Liver (tissue), 7 donors: ENCODE measurements at regions not wholly inside any gene's neighbourhood (a gene's known extent, or its start where the extent isn't known, plus 50 kb on each side); places are given as distances from the start of the nearest gene placed in this dataset.

Source experiments
- DNase-seq: peaks from one replicate; pipeline ENCODE4 v3.0.0-alpha.2; 2017; ENCODE audit warnings: low spot score
- H3K27ac ChIP-seq, 2 donors: one replicate each; pipeline ENCODE4 v1.7.0; 2013; ENCODE audit warnings: inconsistent platforms in 2 of 2, low read length in 2 of 2, control low read depth in 1 of 2, low read depth in 1 of 2, mild to moderate bottlenecking in 1 of 2
- H3K27me3 ChIP-seq, 4 donors: one replicate each; pipeline versions ENCODE4 v1.6.1 to v1.7.0; 2013; ENCODE audit warnings: low read length in 3 of 4, inconsistent platforms in 1 of 4, mild to moderate bottlenecking in 1 of 4, moderate library complexity in 1 of 4; ENCODE audit not compliant: control insufficient read depth in 4 of 4, insufficient read depth in 4 of 4
- H3K36me3 ChIP-seq, 4 donors: one replicate each; pipeline versions ENCODE4 v1.6.1 to v1.7.0; 2013; ENCODE audit warnings: low read length in 3 of 4, mild to moderate bottlenecking in 3 of 4, low read depth in 1 of 4, moderate library complexity in 1 of 4; ENCODE audit not compliant: control insufficient read depth in 4 of 4, insufficient read depth in 3 of 4
- H3K4me1 ChIP-seq, 4 donors: one replicate each; pipeline versions ENCODE4 v1.6.1 to v1.7.0; 2013; ENCODE audit warnings: low read length in 3 of 4, mild to moderate bottlenecking in 3 of 4, moderate library complexity in 1 of 4; ENCODE audit not compliant: control insufficient read depth in 4 of 4, insufficient read depth in 4 of 4
- H3K4me3 ChIP-seq, 3 donors: one replicate each; pipeline versions ENCODE4 v1.6.1 to v1.7.0; 2013; ENCODE audit warnings: low read length in 3 of 3, control low read depth in 1 of 3, low read depth in 1 of 3, mild to moderate bottlenecking in 1 of 3
- H3K9ac ChIP-seq, 2 donors: one replicate each; pipeline ENCODE4 v1.7.0; 2013; ENCODE audit warnings: low read length in 2 of 2, mild to moderate bottlenecking in 2 of 2, moderate library complexity in 2 of 2, control low read depth in 1 of 2, low read depth in 1 of 2
- H3K9me3 ChIP-seq, 4 donors: one replicate each; pipeline versions ENCODE4 v1.6.1 to v1.7.0; 2013; ENCODE audit warnings: low read length in 3 of 4; ENCODE audit not compliant: control insufficient read depth in 4 of 4
- EGR1 ChIP-seq, 2 donors: IDR thresholded peaks; 2 replicates each; pipeline ENCODE4 v1.6.1; 2016 to 2018; ENCODE audit warnings: antibody characterized with exemption in 2 of 2, low read depth in 2 of 2
- FOXA1 ChIP-seq: IDR thresholded peaks from 2 replicates; pipeline ENCODE4 v1.6.1; 2016; ENCODE audit warnings: antibody characterized with exemption
- FOXA2 ChIP-seq: IDR thresholded peaks from 2 replicates; pipeline ENCODE4 v1.6.1; 2016; ENCODE audit warnings: antibody characterized with exemption
- GABPA ChIP-seq, 2 donors: IDR thresholded peaks in 1 of 2; conservative IDR thresholded peaks in 1 of 2; 2 replicates each; pipeline ENCODE4 v1.6.1; 2016; ENCODE audit warnings: antibody characterized with exemption in 2 of 2, mild to moderate bottlenecking in 1 of 2, moderate library complexity in 1 of 2
- HNF4G ChIP-seq: IDR thresholded peaks from 2 replicates; pipeline ENCODE4 v1.6.1; 2016; ENCODE audit warnings: antibody characterized with exemption
- JUND ChIP-seq, 2 donors: IDR thresholded peaks; 2 replicates each; pipeline ENCODE4 v1.6.1; 2016; ENCODE audit warnings: antibody characterized with exemption in 2 of 2
- NR2F2 ChIP-seq: IDR thresholded peaks from 2 replicates; pipeline ENCODE4 v1.6.1; 2016; ENCODE audit warnings: antibody characterized with exemption
- RAD21 ChIP-seq, 2 donors: IDR thresholded peaks; 2 replicates each; pipeline ENCODE4 v1.6.1; 2016; ENCODE audit warnings: antibody characterized with exemption in 2 of 2, mild to moderate bottlenecking in 2 of 2
- REST ChIP-seq: IDR thresholded peaks from 2 replicates; pipeline ENCODE4 v1.6.1; 2016; ENCODE audit warnings: antibody characterized with exemption, mild to moderate bottlenecking
- RXRA ChIP-seq, 2 donors: IDR thresholded peaks; 2 replicates each; pipeline ENCODE4 v1.6.1; 2017 to 2018; ENCODE audit warnings: antibody characterized with exemption in 2 of 2, mild to moderate bottlenecking in 1 of 2
- SP1 ChIP-seq: IDR thresholded peaks from 2 replicates; pipeline ENCODE4 v1.6.1; 2018; ENCODE audit warnings: antibody characterized with exemption, mild to moderate bottlenecking
- ZBTB33 ChIP-seq: IDR thresholded peaks from 2 replicates; pipeline ENCODE4 v1.6.1; 2016; ENCODE audit warnings: antibody characterized with exemption
- WGBS: extraction: QIAGEN DNeasy Blood & Tissue Kit; methylation state at CpG from one replicate; pipeline ENCODE4 v1.1.7; 2013; 5-methylcytosine and 5-hydroxymethylcytosine counted together
- donor health status: healthy.
- donor health status: healthy.
- donor health status: healthy.
- donor health status: healthy.

GRCh38 chr16:24624102-24624501 lies 84.7 kb downstream of the RBBP6 start:
- 83% methylated on average over 9 of the region's 9 CpGs for WGBS
- Histone ChIP-seq H3K27me3 (no peaks in the 10 kb centered on the region), H3K4me3 (no peak overlapping the region), H3K4me1 (no peaks in the 10 kb centered on the region), H3K9ac (no peak overlapping the region), H3K36me3 (no peaks in the 10 kb centered on the region), H3K27ac (no peak overlapping the region), H3K9me3 (no peaks in the 10 kb centered on the region)
- TF ChIP-seq RXRA (IDR thresholded peaks at IDR 0.05) = no peak
- DNase-seq = no peak

- no peak for TF ChIP-seq SP1
- H3K27me3 ChIP-seq = no peaks in the 10 kb centered on the region
- H3K27ac ChIP-seq = no peak overlapping the region
- H3K9me3 ChIP-seq = no peaks in the 10 kb centered on the region
- no peak overlapping the region for H3K4me3 ChIP-seq
- 80% methylated on average over 2 of the region's 2 CpGs for WGBS
- no peak overlapping the region for H3K9ac ChIP-seq
- DNase-seq = no peak
- H3K4me1 ChIP-seq = no peaks in the 10 kb centered on the region
- no peaks in the 10 kb centered on the region for H3K36me3 ChIP-seq
Measured at GRCh38 chr16:24626256-24626655, 86.9 kb downstream of the RBBP6 start.

- Histone ChIP-seq H3K9ac (no peak overlapping the region), H3K4me3 (no peak overlapping the region), H3K27me3 (no peaks in the 10 kb centered on the region), H3K27ac (no peak overlapping the region), H3K9me3 (no peaks in the 10 kb centered on the region), H3K4me1 (peaks cover 0 to 4% (median 2%) of the 10 kb centered on the region in 4 donors), H3K36me3 (no peaks in the 10 kb centered on the region)
- DNase-seq = no peak
- TF ChIP-seq REST (no peak), GABPA (IDR thresholded peaks at IDR 0.05 in 1 of 2, conservative IDR thresholded peaks at IDR 0.05 in 1 of 2) (no peak), JUND (IDR thresholded peaks at IDR 0.05) (no peak), SP1 (no peak), ZBTB33 (no peak), NR2F2 (no peak), EGR1 (IDR thresholded peaks at IDR 0.05; ENCODE audit: low read depth in 2 of 2) (no peak), FOXA1 (no peak), FOXA2 (no peak), HNF4G (no peak), RAD21 (IDR thresholded peaks at IDR 0.05) (no peak)
- WGBS = 28% methylated on average over 1 of the region's 1 CpG
Measured at GRCh38 chr16:24634919-24635318, 94.5 kb upstream of the TNRC6A start.
